GM12872 (cell line): ENCODE measurements at regions not wholly inside any gene's neighbourhood (a gene's known extent, or its start where the extent isn't known, plus 50 kb on each side); places are given as distances from the start of the nearest gene placed in this dataset.

Experiments used
- CTCF ChIP-seq: IDR thresholded peaks from 3 replicates; pipeline ENCODE4 v1.5.1; 2011; ENCODE audit warnings: low read depth, mild to moderate bottlenecking, low read length, moderate library complexity; ENCODE audit not compliant: insufficient read depth

DNA sequence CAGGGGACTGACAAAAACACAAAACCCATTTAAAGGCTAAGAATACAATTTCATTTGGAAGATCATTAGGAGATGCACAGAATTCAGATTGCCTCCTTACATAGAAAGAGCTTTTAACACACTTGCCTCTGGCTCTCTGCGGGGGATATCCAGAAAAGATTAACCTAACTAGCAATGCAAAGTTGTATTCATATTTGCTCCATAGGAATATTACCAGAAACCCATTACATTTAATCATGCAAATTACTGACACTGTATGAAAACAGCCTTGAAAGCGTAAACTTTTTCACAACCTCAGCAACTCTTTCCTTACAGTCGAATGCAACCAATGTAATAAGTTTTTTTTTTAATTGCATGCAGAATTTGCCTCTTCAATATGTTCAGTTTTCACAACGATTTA, 1087.3 kb upstream of the PRKX start:
- no peak for TF ChIP-seq CTCF

- TF ChIP-seq CTCF = no peak
These were observed 1074.5 kb upstream of the PRKX start for GRCh38 chrX:4787971-4788370.

DNA sequence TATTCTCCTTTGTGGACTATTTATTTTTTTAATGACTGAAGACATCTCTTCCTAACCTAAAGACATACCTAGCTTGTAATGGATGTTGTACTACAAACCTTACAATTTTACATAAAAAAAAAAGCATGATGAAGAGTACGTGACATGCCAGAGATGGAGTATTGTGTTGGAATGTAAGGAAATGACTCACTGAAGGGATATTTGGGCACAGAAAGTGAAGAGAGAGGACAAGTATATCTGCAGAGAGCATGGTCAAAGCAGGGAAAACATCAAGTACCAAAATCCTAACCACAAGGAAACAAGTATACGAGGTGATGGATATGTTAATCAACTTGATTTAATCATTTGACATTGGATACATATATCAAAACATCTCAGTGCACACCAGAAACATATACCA, 1051.4 kb upstream of the PRKX start:
- TF ChIP-seq CTCF = no peak

- no peak for TF ChIP-seq CTCF
These were observed 1048.7 kb upstream of the PRKX start for GRCh38 chrX:4762196-4762595.

DNA sequence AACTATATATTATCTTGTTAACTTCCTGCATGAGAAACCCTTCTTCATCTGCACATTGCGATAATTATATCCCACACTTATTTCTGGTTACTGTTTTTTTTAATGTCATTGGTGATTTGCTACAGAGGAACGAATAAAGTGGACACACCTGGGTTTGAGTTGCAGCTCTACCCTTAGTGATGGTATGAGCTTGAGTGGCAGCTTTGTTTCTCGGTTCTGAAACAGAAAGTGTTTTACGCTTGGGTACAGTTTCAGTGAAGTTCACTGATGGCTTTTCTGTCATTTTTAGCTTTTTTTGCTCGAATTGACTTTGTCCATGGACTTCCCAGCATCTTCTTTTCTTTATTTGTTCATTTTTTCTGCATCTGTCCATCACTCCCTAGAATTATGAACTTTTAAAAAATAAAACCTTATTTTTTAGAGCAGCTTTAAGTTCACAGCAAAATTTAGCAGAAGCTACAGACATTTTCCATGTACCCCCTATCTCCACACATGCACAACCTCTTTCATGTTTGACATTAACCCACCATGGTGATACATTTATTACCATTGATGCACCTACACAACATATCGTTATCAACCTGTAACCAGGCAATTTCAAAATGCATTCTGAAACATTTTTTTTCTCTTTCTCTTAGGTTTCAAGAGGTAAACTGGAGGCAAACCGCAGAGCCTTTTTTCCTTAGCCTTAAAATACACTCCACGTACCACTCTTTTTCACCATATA, 1041.6 kb upstream of the PRKX start:
- no peak for TF ChIP-seq CTCF

DNA sequence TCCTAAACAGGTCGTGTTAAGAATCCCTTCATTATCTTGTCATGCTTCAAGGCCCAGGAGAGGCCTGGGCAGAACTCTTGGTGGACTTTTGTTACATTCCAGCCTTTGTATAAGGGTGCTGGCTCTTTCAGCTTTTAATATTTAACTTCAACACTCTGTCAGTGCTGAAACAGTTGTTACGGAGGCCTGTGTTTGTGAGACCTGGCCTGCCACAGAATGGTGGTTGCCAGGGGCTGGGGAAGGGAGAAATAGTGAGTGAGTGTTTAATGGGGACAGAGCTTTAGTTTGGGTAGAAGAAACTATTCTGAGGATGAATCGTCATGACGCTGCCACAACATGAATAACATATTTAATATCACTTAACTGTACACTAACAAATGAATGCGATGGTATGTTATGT, 1027.6 kb upstream of the PRKX start:
- TF ChIP-seq CTCF = no peak

DNA sequence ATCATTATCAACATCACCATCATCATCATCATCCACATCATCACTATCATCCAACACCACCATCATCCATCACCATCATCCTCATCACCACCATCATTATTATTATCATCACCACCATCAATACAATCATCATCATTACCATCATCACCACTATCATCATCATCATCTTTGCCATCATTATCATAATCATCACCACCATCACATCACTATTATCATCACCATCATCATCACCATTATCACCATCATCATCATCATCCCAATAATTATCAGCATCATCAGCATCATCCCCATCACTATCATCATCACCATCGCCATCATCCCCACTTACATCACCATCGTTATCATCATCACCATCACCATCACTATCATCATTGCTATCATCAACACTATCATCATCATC, 1021.9 kb upstream of the PRKX start:
- TF ChIP-seq CTCF = no peak
